HCT116 (cell line): ENCODE measurements at regions not wholly inside any gene's neighbourhood (a gene's known extent, or its start where the extent isn't known, plus 50 kb on each side); places are given as distances from the start of the nearest gene placed in this dataset.
A peak's percentile ranks its signal among the peaks of the same experiment; 100 is the strongest.

Experiments used
- CTCF ChIP-seq, 3 experiments: fragments of 200-600 bp in 1 of 3; sonication (generic) in 1 of 3; IDR thresholded peaks in 2 of 3; conservative IDR thresholded peaks in 1 of 3; 2 replicates each; pipeline ENCODE4 v1.5.1; 2012 to 2017; ENCODE audit warnings: low read depth in 2 of 3, low read length in 2 of 3, antibody characterized with exemption in 1 of 3, borderline replicate concordance in 1 of 3, control low read depth in 1 of 3, mild to moderate bottlenecking in 1 of 3, mixed read lengths in 1 of 3, mixed run types in 1 of 3, moderate library complexity in 1 of 3; ENCODE audit not compliant: insufficient read depth in 1 of 3
- EZH2 ChIP-seq: fragments of 200-600 bp; sonication (generic); IDR thresholded peaks from 2 replicates; pipeline ENCODE4 v1.6.1; 2017; ENCODE audit warnings: antibody characterized with exemption, mixed run types
- EZH2phosphoT487 ChIP-seq: fragments of 200-600 bp; IDR thresholded peaks from 2 replicates; pipeline ENCODE4 v1.6.1; 2018; ENCODE audit warnings: antibody characterized with exemption, borderline replicate concordance
- JUND ChIP-seq: IDR thresholded peaks from 2 replicates; pipeline ENCODE4 v1.6.1; 2012
- POLR2A ChIP-seq: IDR thresholded peaks from 2 replicates; pipeline ENCODE4 v1.7.0; 2011; ENCODE audit warnings: borderline replicate concordance; ENCODE audit not compliant: insufficient read depth, insufficient read length; ENCODE audit errors: extremely low read depth
- POLR2AphosphoS5 ChIP-seq: IDR thresholded peaks from 2 replicates; pipeline ENCODE4 v1.6.1; 2011; ENCODE audit warnings: mild to moderate bottlenecking, low read depth, low read length, moderate library complexity
- RAD21 ChIP-seq: IDR thresholded peaks from 2 replicates; pipeline ENCODE4 v1.6.1; 2012; ENCODE audit warnings: low read depth, mild to moderate bottlenecking
- SP1 ChIP-seq: IDR thresholded peaks from 2 replicates; pipeline ENCODE4 v1.6.1; 2012; ENCODE audit warnings: low read depth
- TF ChIP-seq, protein P1 (sequence below): IDR thresholded peaks from 2 replicates; pipeline ENCODE4 v1.6.1; 2012
- TF ChIP-seq, protein P2 (sequence below): IDR thresholded peaks from 2 replicates; pipeline ENCODE4 v1.6.1; 2012

- TF ChIP-seq POLR2A (no peak), CTCF (IDR thresholded peaks at IDR 0.05 in 2 of 3, conservative IDR thresholded peaks at IDR 0.05 in 1 of 3; ENCODE audit: borderline replicate concordance in 1 of 3, insufficient read depth in 1 of 3, low read depth in 2 of 3, low read length in 2 of 3) (peak; percentile 8 to 46 (median 18); a peak in 2 of 6 replicates), RAD21 (peak; percentile 49; the same call in 1 of the 2 replicates), JUND (no peak), SP1 (no peak), EZH2phosphoT487 (no peak), POLR2AphosphoS5 (no peak), EZH2 (no peak)
- TF ChIP-seq, protein P1, sequence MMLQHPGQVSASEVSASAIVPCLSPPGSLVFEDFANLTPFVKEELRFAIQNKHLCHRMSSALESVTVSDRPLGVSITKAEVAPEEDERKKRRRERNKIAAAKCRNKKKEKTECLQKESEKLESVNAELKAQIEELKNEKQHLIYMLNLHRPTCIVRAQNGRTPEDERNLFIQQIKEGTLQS = no peak
- TF ChIP-seq, protein P2, sequence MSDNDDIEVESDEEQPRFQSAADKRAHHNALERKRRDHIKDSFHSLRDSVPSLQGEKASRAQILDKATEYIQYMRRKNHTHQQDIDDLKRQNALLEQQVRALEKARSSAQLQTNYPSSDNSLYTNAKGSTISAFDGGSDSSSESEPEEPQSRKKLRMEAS = no peak
Measured at GRCh38 chr3:17798000-17798399, 55.6 kb upstream of the TBC1D5 start.
